Stimulated activated CD4-positive, alpha-beta T cell treated with anti-CD3 and anti-CD28 coated beads, Interleukin-1b, Interleukin-23, amount 100 ng/mL, for 24 hours (primary cell): ENCODE measurements at regions not wholly inside any gene's neighbourhood (a gene's known extent, or its start where the extent isn't known, plus 50 kb on each side); places are given as distances from the start of the nearest gene placed in this dataset.

Experiments used
- DNase-seq, 4 experiments: peaks; one replicate each; pipeline ENCODE4 v3.0.0-alpha.2; 2020; ENCODE audit warnings: low read depth in 4 of 4, low spot score in 1 of 4

DNA sequence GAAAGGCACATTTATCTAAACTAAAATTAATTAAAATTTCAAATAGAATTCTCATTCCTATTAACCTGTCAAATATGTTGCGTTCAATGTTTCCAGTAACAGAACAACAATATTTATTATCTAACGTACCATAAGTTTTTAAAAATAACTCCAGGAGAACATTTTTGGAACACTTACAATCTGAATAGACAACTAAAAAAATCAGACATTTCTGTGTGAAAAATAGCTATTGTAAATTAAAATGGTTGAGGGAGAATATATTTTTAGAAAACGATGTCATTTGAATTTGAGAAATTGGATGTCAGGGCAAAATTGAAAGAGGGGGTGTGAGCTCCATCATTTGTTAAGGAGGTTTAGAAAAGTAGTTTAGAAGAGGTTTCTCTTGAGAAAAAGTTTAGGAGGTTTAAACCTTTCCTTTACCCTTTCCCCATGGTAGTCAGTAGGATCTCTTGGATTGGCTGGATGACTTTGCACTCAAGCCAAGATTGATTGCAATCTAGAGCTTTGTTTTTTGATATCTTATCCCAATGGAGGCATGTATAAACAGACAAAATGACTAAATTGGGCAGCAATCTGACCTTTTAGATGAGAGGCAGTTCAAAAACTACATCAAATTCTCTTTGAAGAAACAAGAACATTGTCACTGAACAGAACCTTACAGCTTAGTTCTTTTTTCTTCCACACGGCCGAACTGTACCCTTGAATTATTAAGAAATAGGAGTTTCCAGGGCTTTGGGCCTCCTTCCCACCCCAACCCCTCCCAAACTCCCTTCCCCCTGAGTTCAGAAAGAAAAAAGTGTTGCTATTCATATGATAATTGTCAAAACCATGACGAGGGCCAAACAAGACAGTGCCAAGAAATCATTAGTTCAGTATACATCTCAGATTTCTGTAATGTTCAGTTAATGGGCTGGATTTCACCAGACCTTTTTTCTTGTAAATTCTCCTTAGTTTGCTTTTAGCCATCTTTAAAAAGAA lies 79.7 kb upstream of the CDIN1 start:
- DNase-seq = no peak

DNA sequence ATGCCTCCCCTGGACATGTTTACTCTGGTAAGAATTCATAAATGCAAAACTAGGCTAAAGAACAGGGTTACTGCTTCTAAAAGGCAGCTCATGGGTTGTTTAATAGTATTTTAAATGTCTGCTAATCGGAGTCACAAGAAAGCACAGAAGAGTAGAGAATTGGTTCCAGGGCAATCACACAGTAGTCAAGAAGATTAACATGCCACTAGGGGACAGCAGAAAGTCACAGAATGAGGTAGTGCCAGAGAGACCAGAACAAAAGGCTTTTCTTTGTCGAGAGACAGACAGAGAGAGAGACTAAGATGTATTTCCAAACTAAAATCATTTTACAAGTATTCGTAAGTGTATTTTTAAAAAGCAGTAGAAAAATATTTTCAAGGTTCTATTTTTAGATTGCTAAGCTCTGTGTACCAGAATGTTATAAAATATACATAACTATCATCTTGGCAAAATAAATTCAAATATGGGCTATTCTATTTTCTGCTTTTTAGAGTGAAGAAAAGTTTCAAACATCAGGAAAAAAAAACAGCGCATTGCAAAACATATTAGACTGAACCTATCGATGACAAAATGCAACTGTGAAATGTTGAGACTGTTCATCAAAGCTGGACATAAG lies 78.3 kb upstream of the CDIN1 start:
- no peak for DNase-seq

GRCh38 chr15:36502509-36502908 lies 76.9 kb upstream of the CDIN1 start:
- no peak for DNase-seq

GRCh38 chr15:36506733-36507356 lies 72.6 kb upstream of the CDIN1 start:
- no peak for DNase-seq

- no peak for DNase-seq
Observed at GRCh38 chr15:36507458-36507857, 72.0 kb upstream of the CDIN1 start.

- no peak for DNase-seq
Observed at GRCh38 chr15:36511594-36511993, 67.8 kb upstream of the CDIN1 start.

DNA sequence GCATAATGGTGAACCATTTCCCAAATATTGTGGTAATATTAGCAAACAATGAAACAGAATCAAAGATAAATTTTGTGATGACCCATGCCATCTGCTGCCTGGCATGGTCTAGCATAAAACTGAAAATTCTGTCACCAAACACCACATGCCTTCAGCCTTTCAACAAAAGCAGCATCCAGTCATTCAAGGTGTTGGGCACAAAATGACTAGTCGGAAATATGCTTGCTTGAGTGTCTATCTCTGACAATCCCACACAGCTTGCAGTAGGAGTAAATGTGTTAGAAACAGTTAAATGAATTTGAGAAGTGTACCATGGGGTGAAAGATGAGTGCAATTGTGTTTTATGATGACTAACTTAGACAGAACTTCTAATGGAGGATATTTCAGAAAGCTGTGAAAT lies 61.7 kb upstream of the CDIN1 start:
- no peak for DNase-seq

- DNase-seq = no peak
Observed at GRCh38 chr15:36519067-36519466, 60.4 kb upstream of the CDIN1 start.

DNA sequence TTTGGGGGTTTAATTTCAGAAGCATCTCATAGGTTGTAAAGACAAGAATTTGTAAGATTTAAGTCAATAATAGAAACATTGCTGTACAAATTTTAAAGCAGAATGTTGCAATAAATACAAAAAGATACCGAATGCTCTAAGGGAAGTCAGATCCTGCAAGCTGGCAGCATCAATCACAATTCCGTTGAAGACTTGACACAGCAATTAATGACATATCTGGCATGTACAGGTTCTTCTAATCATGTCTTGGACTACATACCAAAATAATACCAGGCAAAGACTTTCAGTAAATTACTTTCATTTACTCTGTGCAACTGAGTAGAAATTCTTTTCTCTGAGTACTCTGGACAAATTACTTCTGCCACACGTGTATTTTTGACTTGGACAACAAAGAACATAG lies 54.0 kb upstream of the CDIN1 start:
- DNase-seq = no peak

DNA sequence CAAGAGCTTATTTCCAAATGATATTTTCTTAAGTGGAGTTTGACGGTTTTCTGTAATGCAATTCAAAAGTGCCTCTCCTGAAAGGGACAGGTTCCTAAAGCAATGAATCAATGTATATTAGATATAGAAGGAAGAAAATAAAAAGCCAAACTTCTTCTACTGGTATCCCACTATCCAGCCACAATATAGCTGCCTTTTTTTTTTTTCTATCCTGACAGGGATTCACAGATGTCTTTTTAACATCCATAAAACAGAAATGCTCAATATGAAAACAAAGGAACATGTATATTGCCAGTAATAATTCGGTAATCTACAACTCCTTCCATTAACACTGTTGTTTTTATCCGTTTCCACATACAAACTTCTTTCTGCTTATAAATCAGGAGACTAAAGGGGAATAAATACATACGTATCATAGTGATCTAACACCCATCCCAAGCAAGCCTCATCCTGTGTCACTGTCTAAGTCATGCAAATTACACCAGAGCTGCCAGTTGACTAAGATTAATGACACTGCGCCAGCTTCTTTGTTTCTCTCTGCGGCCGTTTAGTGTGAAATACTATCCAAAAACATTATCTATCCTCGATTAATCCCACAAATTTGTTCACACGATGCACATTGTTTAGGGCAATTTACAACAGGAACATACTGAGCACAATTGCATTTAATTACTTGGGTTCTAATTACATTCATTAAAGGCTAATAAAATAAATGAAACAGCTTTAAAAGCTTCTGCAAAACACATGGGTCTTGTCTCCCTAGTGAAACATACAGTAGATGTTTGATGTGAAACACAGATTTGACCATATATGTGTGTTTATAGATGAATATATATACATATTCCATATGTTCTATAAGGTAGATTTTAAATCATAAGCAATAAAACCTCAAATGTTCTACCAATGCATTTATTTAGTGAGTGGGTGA lies 51.9 kb upstream of the CDIN1 start:
- no peak for DNase-seq

DNA sequence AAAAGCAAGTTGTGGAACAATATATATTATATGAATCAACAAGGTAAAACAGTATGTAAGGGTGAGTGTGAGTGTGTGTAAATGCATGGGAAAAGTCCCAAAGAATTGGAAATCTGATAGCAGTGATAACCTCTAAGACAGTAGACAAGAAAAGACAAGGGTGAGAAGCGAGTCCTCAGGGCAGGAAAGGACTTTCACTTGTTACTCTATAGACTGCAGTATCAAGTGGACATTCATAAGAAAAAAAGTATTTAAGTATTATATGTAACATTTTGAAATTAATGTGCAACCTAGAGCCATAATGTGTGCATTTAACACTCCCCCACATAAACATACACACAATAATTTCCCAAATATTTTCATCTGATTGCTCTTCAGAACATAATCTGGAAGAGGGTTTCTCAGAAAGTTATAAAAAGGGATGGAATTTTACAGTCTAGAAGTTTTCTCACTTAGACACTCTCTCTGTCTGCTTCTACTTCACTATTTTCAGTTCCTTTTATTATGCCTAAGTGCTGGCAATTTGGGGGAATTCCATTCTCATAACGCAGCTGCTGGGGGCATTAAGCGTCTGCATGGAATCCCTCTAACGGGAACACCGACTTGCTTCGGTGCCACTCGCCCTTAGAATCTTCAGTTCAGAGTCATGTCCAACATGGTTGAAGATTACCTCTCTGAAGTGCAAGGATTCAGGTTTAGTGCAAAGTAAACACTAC lies 50.0 kb upstream of the CDIN1 start:
- no peak for DNase-seq
